Esophagus (tissue), 2 donors: ENCODE measurements at regions not wholly inside any gene's neighbourhood (a gene's known extent, or its start where the extent isn't known, plus 50 kb on each side); places are given as distances from the start of the nearest gene placed in this dataset.

Experiments
- H3K27ac ChIP-seq, 2 donors: one replicate each; pipeline ENCODE4 v1.5.1; 2013; ENCODE audit warnings: low read depth in 2 of 2, mild to moderate bottlenecking in 2 of 2, inconsistent platforms in 1 of 2, low read length in 1 of 2, moderate library complexity in 1 of 2
- H3K27me3 ChIP-seq, 2 donors: one replicate each; pipeline ENCODE4 v1.6.1; 2013; ENCODE audit warnings: low read length in 2 of 2, control low read depth in 1 of 2, mild to moderate bottlenecking in 1 of 2; ENCODE audit not compliant: insufficient read depth in 2 of 2, control insufficient read depth in 1 of 2
- H3K36me3 ChIP-seq, 2 donors: one replicate each; pipeline ENCODE4 v1.6.1; 2013; ENCODE audit warnings: low read length in 1 of 2; ENCODE audit not compliant: control insufficient read depth in 2 of 2, insufficient read depth in 2 of 2
- H3K4me1 ChIP-seq, 2 donors: one replicate each; pipeline ENCODE4 v1.6.1; 2013; ENCODE audit warnings: low read length in 1 of 2; ENCODE audit not compliant: control insufficient read depth in 2 of 2, insufficient read depth in 2 of 2
- H3K4me3 ChIP-seq, 2 donors: one replicate each; pipeline ENCODE4 v1.5.1; 2013; ENCODE audit warnings: low read length in 2 of 2, mild to moderate bottlenecking in 2 of 2, low read depth in 1 of 2, moderate library complexity in 1 of 2
- H3K9me3 ChIP-seq, 2 donors: one replicate each; pipeline ENCODE4 v1.6.1; 2013; ENCODE audit warnings: mild to moderate bottlenecking in 2 of 2, low read depth in 1 of 2, low read length in 1 of 2, moderate library complexity in 1 of 2; ENCODE audit not compliant: control insufficient read depth in 2 of 2, insufficient read depth in 1 of 2
- WGBS, 2 donors: extraction: QIAGEN DNeasy Blood & Tissue Kit; methylation state at CpG; one replicate each; pipeline ENCODE4 v1.1.7; 2013; 5-methylcytosine and 5-hydroxymethylcytosine counted together
- donor health status: healthy with polysubstance abuse.
- donor health status: Bipolar disorder and iron deficiency.

DNA sequence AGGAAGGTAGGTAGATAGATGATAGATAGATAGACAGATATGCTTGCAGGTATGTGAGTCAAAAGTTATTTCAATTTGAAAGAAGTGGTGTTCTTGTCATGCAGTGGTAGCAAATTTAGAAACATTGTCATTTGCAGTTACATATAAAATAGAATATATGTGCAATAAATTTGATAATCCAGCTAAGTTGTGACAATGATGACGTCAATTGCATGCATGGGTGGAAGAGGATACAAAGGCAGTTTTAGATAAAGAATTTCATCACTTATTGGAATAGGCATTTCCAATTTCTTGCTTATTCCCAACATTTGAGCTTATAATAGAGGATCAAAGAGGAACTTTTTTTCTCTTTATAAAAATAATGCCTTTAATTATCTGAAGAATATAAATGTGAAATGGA lies 99.2 kb upstream of the KCNJ16 start:
- 92 to 93% methylated on average over 1 of the region's 1 CpG for WGBS, 2 donors
- Histone ChIP-seq H3K36me3 (no peaks in the 10 kb centered on the region), H3K4me3 (no peak overlapping the region), H3K9me3 (peaks cover 0 to 3% of the 10 kb centered on the region in 2 donors), H3K27me3 (no peaks in the 10 kb centered on the region), H3K4me1 (no peaks in the 10 kb centered on the region), H3K27ac (no peak overlapping the region)

DNA sequence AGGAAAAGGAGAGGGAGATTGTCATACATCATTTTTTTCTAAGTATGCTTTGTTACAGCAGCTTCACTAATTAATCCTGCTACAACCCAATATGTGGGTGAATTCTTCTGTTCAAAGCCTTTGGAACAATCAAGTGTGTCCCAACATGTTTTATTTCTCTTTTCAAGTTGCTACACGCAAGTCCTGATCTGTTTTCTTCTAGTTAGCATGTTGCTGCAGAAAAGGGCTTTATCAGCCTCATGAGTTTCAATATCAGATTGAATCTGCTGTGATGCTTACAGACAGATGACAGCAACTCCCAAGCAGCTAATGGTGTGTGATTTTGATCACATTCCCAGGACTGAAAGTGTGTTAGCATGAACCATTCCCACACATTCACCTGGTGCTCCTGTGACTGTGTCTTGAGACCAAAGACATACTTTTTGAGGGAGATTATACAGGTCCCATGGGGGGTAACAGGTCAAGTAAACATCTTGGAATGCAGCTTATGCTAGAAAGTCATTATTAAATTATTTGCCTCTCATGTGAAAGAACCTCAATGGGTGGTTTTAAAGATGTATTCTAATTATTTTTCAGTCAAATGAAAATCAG lies 96.9 kb upstream of the KCNJ16 start:
- 73 to 86% methylated on average over 1 of the region's 1 CpG for WGBS, 2 donors
- Histone ChIP-seq H3K36me3 (no peaks in the 10 kb centered on the region), H3K9me3 (peaks cover 0 to 3% of the 10 kb centered on the region in 2 donors), H3K27me3 (no peaks in the 10 kb centered on the region), H3K4me3 (no peak overlapping the region), H3K27ac (no peak overlapping the region), H3K4me1 (no peaks in the 10 kb centered on the region)

DNA sequence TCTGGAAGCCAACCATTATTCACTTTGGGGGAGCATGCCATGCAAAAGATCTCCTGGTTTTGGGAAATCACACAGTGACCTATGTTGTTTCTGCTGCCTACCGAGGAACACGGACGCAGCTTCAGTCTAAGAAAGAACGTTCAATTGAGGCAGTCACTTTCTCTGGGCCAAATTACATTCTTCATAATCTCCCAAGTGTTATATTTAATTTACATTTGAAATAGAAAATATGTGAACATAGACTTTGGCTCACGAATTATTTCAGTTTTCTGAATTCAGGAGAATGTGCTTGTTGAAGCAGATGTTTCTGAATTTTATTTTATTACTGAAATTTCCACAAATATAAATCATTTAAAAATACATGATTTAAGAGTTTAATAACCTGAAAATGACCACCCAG lies 93.6 kb upstream of the KCNJ16 start:
- no peaks in the 10 kb centered on the region for H3K4me1 ChIP-seq
- H3K27me3 ChIP-seq: no peaks in the 10 kb centered on the region
- H3K27ac ChIP-seq: no peak overlapping the region
- H3K36me3 ChIP-seq: no peaks in the 10 kb centered on the region
- 79 to 83% methylated on average over 5 of the region's 5 CpGs for WGBS, 2 donors
- H3K4me3 ChIP-seq: no peak overlapping the region
- H3K9me3 ChIP-seq: no peaks in the 10 kb centered on the region

DNA sequence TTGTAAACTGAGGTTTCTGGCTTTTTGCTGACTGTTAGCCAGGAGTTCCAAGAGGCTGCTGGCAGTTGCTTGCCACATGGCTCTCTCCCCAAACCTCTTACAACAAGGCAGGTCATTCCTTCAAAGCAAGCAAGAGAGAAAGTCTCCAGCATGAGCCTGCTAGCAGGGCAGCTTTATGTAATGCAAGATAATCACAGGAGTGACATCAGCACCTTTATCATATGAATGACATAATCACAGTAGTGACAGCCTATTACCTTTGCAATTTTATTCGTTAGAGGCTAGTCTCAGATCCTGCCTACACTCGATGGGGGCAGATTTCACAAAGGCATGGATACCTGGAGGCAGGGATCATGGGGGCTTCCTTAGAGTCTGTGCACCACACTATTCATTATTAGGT lies 79.5 kb upstream of the KCNJ16 start:
- Histone ChIP-seq H3K4me3 (no peak overlapping the region), H3K27ac (no peak overlapping the region), H3K27me3 (no peaks in the 10 kb centered on the region), H3K36me3 (no peaks in the 10 kb centered on the region), H3K9me3 (peaks cover 0 to 3% of the 10 kb centered on the region in 2 donors), H3K4me1 (no peaks in the 10 kb centered on the region)
- 90 to 93% methylated on average over 2 of the region's 2 CpGs for WGBS, 2 donors

DNA sequence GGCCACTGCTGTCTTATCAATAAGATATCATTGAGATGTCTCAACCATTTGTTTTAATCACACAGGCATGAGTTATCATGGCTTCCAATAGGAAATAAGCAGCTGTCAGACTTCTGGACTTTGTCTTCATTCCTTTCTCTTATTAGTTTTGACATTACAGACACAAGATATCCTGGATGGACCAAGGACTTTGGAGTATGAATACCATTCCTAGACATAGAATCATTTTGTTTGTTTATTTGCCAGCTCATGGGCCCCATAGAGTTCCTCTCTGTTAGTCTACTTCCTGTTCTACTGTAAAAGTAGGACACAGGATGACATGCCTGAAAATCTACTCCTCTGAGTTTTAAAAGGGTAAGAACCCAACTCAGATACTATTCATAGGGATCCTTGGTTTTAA lies 77.7 kb upstream of the KCNJ16 start:
- Histone ChIP-seq H3K27me3 (no peaks in the 10 kb centered on the region), H3K9me3 (peaks cover 0 to 3% of the 10 kb centered on the region in 2 donors), H3K36me3 (no peaks in the 10 kb centered on the region), H3K27ac (no peak overlapping the region), H3K4me3 (no peak overlapping the region), H3K4me1 (no peaks in the 10 kb centered on the region)

DNA sequence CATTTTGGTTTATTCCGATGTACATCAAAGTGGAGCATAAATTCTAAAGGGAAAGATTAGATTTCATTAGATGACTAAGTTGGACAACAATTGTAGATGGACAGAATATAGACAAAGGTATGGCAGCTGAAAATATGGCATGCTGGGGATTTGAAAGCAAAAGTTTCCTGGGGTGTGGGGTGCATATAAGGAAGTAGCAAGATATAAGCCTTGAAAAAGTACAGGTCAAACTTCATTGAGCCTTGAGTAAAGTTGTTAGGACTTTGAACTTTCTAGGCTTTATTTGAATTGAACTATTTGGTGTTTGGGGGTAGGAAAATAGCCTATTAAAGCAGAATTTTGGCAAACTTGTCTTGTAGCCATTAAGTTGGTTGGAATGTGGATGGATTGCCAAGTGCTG lies 75.8 kb upstream of the KCNJ16 start:
- Histone ChIP-seq H3K4me1 (no peaks in the 10 kb centered on the region), H3K36me3 (no peaks in the 10 kb centered on the region), H3K4me3 (no peak overlapping the region), H3K9me3 (peaks cover 0 to 3% of the 10 kb centered on the region in 2 donors), H3K27me3 (no peaks in the 10 kb centered on the region), H3K27ac (no peak overlapping the region)
- WGBS, 2 donors: 80 to 92% methylated on average over 1 of the region's 1 CpG

DNA sequence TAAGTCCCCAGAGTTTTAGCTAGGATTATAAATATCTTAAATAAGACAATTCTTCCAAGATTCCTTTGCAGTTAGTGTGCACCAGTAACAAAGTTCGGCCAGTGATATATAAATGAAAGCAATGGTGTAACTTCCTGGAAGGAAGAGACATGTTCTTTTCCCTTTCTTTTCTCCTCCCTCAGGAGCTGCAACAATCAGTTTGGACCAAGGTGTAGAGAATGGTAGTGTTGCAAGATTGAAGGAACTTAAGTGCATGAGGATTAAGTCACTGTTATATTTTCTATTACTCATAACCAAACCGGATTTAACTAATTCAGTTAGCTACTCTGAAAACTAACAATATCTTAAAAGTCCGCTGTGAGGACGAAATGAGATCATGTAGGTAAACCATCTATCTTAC lies 68.9 kb upstream of the KCNJ16 start:
- WGBS, 2 donors: 55 to 63% methylated on average over 4 of the region's 4 CpGs
- H3K27ac ChIP-seq: no peak overlapping the region
- no peak overlapping the region for H3K4me3 ChIP-seq
- H3K27me3 ChIP-seq: no peaks in the 10 kb centered on the region
- no peaks in the 10 kb centered on the region for H3K36me3 ChIP-seq
- H3K9me3 ChIP-seq: no peaks in the 10 kb centered on the region
- no peaks in the 10 kb centered on the region for H3K4me1 ChIP-seq

DNA sequence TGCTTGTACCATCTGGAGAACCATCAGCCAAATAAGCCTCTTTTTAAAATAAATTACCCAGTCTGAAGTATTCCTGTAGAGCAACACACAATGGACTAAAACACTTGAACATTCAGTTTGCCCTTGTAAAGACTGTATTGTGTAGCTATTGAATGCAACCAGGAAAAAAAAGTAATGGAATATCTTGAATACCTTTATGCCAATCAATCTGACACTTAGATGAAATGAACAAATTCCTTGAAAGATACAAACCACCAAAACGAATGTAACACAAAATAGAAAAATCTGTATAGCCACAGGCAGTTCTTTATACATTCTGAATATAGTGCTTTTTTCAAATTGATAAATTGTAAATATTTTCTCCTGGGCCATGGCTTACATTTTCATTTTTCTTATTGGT lies 63.3 kb upstream of the KCNJ16 start:
- no peaks in the 10 kb centered on the region for H3K36me3 ChIP-seq
- H3K27me3 ChIP-seq: no peaks in the 10 kb centered on the region
- H3K9me3 ChIP-seq: no peaks in the 10 kb centered on the region
- H3K4me1 ChIP-seq: no peaks in the 10 kb centered on the region
- WGBS, 2 donors: 52 to 59% methylated on average over 1 of the region's 1 CpG
- no peak overlapping the region for H3K4me3 ChIP-seq
- H3K27ac ChIP-seq: no peak overlapping the region

DNA sequence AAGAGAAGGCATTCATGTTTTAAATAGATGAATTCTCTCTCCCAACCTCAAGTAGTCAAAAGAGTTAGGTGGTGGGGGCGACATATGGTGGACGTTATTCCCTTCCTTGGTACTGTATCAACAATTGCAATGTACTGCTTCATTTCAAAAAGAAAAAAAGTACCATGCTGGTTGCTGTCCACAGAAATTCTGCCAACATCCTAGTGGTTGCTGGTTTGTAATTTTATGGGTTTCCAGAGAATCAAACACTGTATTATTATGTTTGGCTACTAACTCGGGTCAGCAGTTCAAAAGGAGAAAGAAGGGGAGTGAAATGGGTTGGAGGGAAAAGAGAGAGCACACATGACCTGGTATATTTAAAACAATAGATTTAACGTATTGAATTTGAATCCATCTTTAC lies 61.1 kb upstream of the KCNJ16 start:
- Histone ChIP-seq H3K27ac (no peak overlapping the region), H3K27me3 (no peaks in the 10 kb centered on the region), H3K4me1 (no peaks in the 10 kb centered on the region), H3K4me3 (no peak overlapping the region), H3K9me3 (no peaks in the 10 kb centered on the region), H3K36me3 (no peaks in the 10 kb centered on the region)
- 83 to 85% methylated on average over 4 of the region's 4 CpGs for WGBS, 2 donors

DNA sequence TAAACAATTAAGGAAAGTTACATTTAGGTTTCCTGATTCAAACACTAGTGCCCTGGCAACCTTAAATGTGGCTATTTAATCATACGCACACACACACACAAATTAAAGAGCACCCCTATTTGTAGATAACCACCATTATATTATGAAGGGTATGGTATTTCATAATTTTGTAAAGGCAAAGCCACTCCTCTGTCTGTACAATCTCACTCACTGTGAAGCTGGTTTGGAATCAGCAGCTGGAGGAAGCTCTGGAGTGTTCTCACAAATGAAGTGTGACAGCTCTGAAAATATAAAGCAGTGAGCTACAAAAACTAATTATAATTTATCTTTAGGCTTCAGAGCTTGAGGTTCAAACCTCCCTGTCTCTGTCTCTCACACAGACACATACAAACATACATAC lies 57.9 kb upstream of the KCNJ16 start:
- H3K9me3 ChIP-seq: no peaks in the 10 kb centered on the region
- no peak overlapping the region for H3K4me3 ChIP-seq
- no peak overlapping the region for H3K27ac ChIP-seq
- H3K27me3 ChIP-seq: no peaks in the 10 kb centered on the region
- 65 to 77% methylated on average over 1 of the region's 1 CpG for WGBS, 2 donors
- H3K36me3 ChIP-seq: no peaks in the 10 kb centered on the region
- no peaks in the 10 kb centered on the region for H3K4me1 ChIP-seq
